ENCODE measurements at regions not wholly inside any gene's neighbourhood (a gene's known extent, or its start where the extent isn't known, plus 50 kb on each side); places are given as distances from the start of the nearest gene placed in this dataset.

- no peak for FAIRE-seq
- no peak for DNase-seq (ENCODE audit: insufficient read length, low spot score)
Measured at GRCh38 chr20:60253471-60253870, 295.2 kb downstream of the CDH26 start.

GRCh38 chr20:60254901-60255411 lies 296.7 kb downstream of the CDH26 start:
- FAIRE-seq: peak; percentile 66
- no peak for TF ChIP-seq POLR2A (IDR thresholded peaks at IDR 0.05; ENCODE audit: low read depth, low read length)
- peak; percentile 62 for DNase-seq (ENCODE audit: insufficient read length, low spot score)

More at GRCh38 chr20:60253471-60253870, 295.2 kb downstream of the CDH26 start:
- TF ChIP-seq POLR2A (IDR thresholded peaks at IDR 0.05; ENCODE audit: low read depth, low read length): no peak

GRCh38 chr20:60255415-60255814 lies 297.2 kb downstream of the CDH26 start:
- TF ChIP-seq POLR2A (IDR thresholded peaks at IDR 0.05; ENCODE audit: low read depth, low read length): no peak
- DNase-seq (ENCODE audit: insufficient read length, low spot score): peak; percentile 16
- FAIRE-seq: no peak

- no peak for FAIRE-seq
- TF ChIP-seq POLR2A (IDR thresholded peaks at IDR 0.05; ENCODE audit: low read depth, low read length): no peak
- peak; percentile 75 for DNase-seq (ENCODE audit: insufficient read length, low spot score)
Measured at GRCh38 chr20:60255866-60256265, 297.6 kb downstream of the CDH26 start.

- DNase-seq (ENCODE audit: insufficient read length, low spot score): no peak
- no peak for TF ChIP-seq POLR2A (IDR thresholded peaks at IDR 0.05; ENCODE audit: low read depth, low read length)
- FAIRE-seq: no peak
Measured at GRCh38 chr20:60256811-60257210, 298.6 kb downstream of the CDH26 start.

GRCh38 chr20:60257671-60258070 lies 299.4 kb downstream of the CDH26 start:
- FAIRE-seq: no peak
- TF ChIP-seq POLR2A (IDR thresholded peaks at IDR 0.05; ENCODE audit: low read depth, low read length): no peak
- no peak for DNase-seq (ENCODE audit: insufficient read length, low spot score)

GRCh38 chr20:60258255-60258863 lies 300.1 kb downstream of the CDH26 start:
- FAIRE-seq (no peak), DNase-seq (ENCODE audit: insufficient read length, low spot score) (no peak)
- TF ChIP-seq POLR2A (IDR thresholded peaks at IDR 0.05; ENCODE audit: low read depth, low read length): no peak

GRCh38 chr20:60261333-60261732 lies 303.1 kb downstream of the CDH26 start:
- DNase-seq (ENCODE audit: insufficient read length, low spot score) (no peak), FAIRE-seq (no peak)
- TF ChIP-seq POLR2A (IDR thresholded peaks at IDR 0.05; ENCODE audit: low read depth, low read length): no peak

GRCh38 chr20:60262967-60263603 lies 304.9 kb downstream of the CDH26 start:
- FAIRE-seq: no peak
- peak; percentile 42 for DNase-seq (ENCODE audit: insufficient read length, low spot score)
- TF ChIP-seq POLR2A (IDR thresholded peaks at IDR 0.05; ENCODE audit: low read depth, low read length): no peak

- no peak for TF ChIP-seq POLR2A (IDR thresholded peaks at IDR 0.05; ENCODE audit: low read depth, low read length)
- FAIRE-seq: no peak
- DNase-seq (ENCODE audit: insufficient read length, low spot score): no peak
Measured at GRCh38 chr20:60263725-60264709, 305.8 kb downstream of the CDH26 start.

GRCh38 chr20:60266177-60266823 lies 308.1 kb downstream of the CDH26 start:
- DNase-seq (ENCODE audit: insufficient read length, low spot score) (no peak), FAIRE-seq (no peak)
- no peak for TF ChIP-seq POLR2A (IDR thresholded peaks at IDR 0.05; ENCODE audit: low read depth, low read length)

- DNase-seq (ENCODE audit: insufficient read length, low spot score) (no peak), FAIRE-seq (no peak)
- TF ChIP-seq POLR2A (IDR thresholded peaks at IDR 0.05; ENCODE audit: low read depth, low read length): no peak
Measured at GRCh38 chr20:60268491-60268890, 310.3 kb downstream of the CDH26 start.

GRCh38 chr20:60269573-60270162 lies 311.4 kb downstream of the CDH26 start:
- FAIRE-seq (no peak), DNase-seq (ENCODE audit: insufficient read length, low spot score) (no peak)
- no peak for TF ChIP-seq POLR2A (IDR thresholded peaks at IDR 0.05; ENCODE audit: low read depth, low read length)
